ENCODE measurements at regions not wholly inside any gene's neighbourhood (a gene's known extent, or its start where the extent isn't known, plus 50 kb on each side); places are given as distances from the start of the nearest gene placed in this dataset.
"Not testable (repeated sequence)": the region's sequence is repeated elsewhere in the genome, so short reads cannot be mapped to it uniquely, and the experiment has no call there.

GRCh38 chr14:97143011-97143410 lies 345.8 kb downstream of the VRK1 start:
- DNase-seq (ENCODE audit: low read depth in 2 of 2) = no peak

DNA sequence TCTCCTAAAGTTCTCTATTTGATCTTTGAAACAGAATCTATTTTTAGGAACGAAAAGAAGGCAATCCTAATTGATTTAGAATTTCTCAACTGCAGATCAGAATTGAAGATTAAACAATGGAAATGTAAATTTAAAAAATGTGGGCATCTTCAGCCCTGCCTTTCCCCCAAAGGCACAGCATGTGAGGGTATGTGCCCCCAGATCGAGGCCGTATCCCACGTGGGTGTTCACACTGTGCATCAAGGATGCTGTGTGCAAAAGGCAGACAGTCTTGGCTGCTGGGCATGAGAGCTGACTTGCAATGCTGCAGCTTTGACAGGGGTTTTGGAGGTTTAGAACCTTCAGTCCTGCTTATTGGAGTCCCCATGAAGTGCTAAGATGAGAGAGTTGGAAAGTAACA lies 346.3 kb downstream of the VRK1 start:
- no peak for DNase-seq (ENCODE audit: low read depth in 2 of 2)

DNA sequence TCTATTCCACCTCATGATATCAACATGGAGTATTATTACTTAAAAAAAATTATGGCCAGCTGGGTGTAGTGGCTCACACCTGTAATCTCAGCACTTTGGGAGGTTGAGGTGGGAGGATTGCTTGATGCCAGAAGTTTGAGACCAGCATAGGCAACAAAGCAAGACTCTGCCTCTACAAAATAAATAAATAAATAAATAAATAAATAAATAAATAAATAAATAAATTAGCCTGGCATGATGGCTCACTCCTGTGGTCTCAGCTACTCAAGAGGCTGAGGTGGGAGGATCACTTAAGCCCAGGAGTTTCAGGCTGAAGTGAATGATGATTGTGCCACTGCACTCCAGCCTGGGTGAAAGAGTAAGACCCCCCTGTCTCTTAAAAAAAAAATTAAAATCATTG lies 350.8 kb downstream of the VRK1 start:
- not testable (repeated sequence) for DNase-seq (ENCODE audit: low read depth in 2 of 2)

GRCh38 chr14:97149775-97150174 lies 352.6 kb downstream of the VRK1 start:
- DNase-seq (ENCODE audit: low read depth in 2 of 2) = no peak

- DNase-seq (ENCODE audit: low read depth in 2 of 2) = no peak
These were observed 356.3 kb downstream of the VRK1 start for GRCh38 chr14:97153527-97153926.

GRCh38 chr14:97155320-97155719 lies 358.1 kb downstream of the VRK1 start:
- DNase-seq (ENCODE audit: low read depth in 2 of 2) = no peak

DNA sequence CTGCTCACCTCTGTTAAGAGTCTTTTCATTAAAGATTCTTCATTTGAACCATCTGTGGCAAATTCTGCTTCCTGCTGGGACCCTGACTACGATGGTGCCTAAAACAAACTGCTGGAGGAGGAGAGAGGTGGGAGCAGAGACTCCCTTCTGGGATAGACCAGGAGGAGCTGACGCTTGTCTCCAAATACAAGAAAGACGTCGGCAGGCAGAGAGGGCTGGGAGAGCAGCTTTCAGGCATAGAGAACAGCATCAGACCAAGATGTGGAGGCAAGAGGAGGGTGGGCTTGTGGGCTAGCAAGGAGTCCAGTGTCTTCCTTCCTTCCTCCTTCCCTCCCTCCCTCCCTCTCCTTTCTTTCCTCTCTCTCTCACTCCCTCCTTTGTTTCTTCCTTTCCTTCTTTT lies 358.6 kb downstream of the VRK1 start:
- no peak for DNase-seq (ENCODE audit: low read depth in 2 of 2)

GRCh38 chr14:97156705-97157104 lies 359.5 kb downstream of the VRK1 start:
- no peak for DNase-seq (ENCODE audit: low read depth in 2 of 2)

DNA sequence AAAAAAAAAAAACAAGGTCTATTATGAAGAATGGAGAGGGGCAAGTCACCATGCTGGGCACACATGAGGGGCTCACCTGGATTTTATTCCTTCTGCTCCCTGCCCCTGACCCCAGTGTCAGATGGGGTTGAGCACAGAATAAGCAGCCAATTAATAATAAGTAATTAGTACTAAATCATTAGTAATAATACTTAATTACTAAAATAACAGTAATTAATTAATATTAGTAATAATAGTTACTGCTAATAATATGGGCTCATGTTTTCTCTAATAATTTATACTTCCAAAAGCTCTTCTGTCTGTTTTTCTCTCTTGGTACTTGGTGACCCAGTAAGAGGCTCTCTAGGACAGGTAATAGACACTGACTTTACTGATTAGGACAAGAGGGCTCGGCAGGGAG lies 360.9 kb downstream of the VRK1 start:
- DNase-seq (ENCODE audit: low read depth in 2 of 2) = no peak

DNA sequence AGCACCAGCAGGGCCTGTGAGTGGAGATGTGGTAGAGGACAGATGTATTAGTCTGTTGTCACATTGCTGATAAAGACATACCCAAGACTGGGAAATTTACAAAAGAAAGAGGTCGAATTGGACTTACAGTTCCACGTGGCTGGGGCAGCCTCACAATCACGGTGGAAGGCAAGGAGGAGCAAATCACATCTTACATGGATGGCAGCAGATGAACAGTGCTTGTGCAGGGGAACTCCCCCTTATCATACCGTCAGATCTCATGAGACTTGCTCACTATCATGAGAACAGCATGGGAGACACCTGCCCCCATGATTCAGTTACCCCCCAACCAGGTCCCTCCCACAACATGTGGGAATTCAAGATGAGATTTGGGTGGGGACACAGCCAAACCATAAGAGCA lies 361.9 kb downstream of the VRK1 start:
- DNase-seq (ENCODE audit: low read depth in 2 of 2) = no peak

DNA sequence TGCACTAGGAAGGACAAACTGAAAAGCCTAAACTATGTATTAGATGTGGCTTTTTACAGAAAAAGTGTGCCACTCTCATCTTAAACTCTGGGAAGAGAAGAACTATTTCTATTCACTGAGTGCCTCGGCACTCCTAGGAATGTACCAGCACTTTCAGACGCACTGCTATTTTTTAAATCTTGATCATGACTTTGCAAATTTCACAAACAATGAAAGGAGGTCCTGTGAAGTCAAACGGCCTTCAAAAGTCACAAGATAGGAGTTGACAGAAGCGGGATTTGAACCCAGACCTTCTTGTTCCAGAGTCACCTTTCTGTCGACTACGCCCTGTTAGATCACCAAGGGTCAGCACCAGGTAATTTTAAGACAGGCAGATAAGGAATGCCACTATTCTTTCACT lies 365.4 kb downstream of the VRK1 start:
- no peak for DNase-seq (ENCODE audit: low read depth in 2 of 2)

DNA sequence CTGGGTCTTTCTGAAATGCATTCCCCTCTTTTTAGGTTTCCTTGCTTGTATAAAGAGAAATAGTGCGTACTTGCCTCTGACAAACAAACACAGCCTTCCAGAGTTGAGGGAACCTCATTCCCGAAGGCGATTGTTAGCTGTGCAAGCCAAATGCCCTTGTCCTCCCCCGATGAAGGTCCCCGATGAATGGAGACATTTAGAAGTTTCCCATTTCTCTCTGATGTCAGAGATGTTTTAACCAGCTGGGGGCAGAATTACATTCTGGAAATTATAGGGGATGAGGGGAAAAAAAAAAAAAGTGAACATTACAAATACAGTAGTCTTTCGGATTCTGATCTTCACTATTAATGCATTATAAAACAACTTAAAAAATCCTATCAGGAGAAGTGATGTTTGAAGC lies 366.8 kb downstream of the VRK1 start:
- DNase-seq (ENCODE audit: low read depth in 2 of 2) = no peak

DNA sequence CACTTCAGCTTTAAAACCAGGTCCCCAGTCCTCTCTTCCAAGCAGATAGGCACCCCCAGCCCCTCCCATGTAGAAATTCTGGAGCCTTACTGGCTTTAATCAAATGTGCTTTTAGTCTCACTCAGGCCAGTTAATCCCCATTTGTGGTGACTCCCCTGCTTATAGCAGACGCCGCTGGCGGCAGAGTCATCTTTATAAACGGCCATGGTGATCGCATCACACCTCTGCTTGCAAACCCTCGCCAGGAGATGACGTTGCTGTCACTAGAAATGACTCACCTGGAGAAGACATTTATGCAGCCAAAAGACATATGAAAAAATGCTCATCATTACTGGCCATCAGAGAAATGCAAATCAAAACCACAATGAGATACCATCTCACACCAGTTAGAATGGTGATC lies 369.3 kb downstream of the VRK1 start:
- no peak for DNase-seq (ENCODE audit: low read depth in 2 of 2)

DNA sequence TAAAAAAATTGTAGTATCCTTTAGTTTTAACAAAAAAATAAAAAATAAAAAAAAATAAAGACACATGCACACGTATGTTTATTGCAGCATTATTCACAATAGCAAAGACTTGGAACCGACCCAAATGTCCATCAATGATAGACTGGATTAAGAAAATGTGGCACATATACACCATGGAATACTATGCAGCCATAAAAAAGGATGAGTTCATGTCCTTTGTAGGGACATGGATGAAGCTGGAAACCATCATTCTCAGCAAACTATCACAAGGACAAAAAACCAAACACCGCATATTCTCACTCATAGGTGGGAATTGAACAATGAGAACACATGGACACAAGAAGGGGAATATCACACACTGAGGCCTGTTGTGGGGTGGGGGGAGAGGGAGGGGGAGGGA lies 370.4 kb downstream of the VRK1 start:
- not testable (repeated sequence) for DNase-seq (ENCODE audit: low read depth in 2 of 2)

- no peak for DNase-seq (ENCODE audit: low read depth in 2 of 2)
These were observed 375.5 kb downstream of the VRK1 start for GRCh38 chr14:97172644-97173043.

DNA sequence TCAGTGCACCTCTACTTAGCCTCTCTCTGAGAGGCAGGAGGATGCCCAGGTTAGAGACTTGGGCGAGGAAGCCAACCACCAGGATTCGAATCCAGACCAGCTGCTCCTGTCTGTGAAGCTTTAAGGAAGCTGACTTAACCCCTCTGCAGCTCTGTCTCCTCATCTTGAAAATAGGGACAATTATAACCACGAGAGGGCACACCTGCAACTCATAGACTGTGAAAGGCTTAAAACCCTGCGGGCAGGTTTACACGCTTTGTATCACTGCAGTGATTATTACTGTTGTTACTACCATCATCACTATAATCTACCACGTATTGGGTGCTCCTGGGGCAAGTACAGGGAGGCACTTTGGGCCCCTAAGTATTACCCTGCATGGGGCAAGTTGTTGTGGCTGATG lies 379.8 kb downstream of the VRK1 start:
- no peak for DNase-seq (ENCODE audit: low read depth in 2 of 2)

DNA sequence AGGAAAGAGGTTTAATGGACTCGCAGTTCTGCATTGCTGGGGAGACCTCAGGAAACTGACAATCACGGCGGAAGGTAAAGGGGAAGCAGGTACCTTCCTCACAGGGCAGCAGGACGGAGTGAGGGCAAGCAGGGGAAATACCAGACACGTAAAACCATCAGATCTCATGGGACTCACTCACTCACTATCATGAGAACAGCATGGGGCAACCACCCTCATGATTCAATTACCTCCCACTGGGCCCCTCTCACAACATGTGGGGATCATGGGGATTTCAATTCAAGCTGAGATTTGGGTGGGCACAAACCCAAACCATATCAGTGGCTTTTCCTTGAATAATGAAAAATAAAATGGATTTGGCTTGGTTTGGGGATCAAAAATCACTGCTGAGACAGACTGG lies 380.5 kb downstream of the VRK1 start:
- DNase-seq (ENCODE audit: low read depth in 2 of 2) = no peak

DNA sequence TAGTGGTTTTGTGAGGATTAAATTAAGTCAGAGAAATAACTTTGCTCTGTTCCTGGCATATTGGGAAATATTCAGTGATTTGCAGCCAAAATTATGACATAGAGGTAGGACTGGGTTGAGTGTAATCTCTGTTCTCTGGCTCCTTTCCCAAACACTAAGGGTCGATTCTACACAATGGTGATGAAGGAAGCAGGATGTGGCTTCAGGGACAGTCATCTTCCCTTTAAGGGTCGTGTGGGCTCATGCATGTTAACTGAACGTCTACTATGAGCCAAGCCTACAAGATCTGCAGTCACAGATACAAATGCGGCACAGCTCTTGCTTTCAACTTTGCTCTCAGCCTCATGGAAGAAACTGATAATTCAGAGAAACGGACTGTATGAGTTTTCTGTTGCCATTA lies 381.6 kb downstream of the VRK1 start:
- no peak for DNase-seq (ENCODE audit: low read depth in 2 of 2)

GRCh38 chr14:97179573-97179972 lies 382.4 kb downstream of the VRK1 start:
- DNase-seq (ENCODE audit: low read depth in 2 of 2) = no peak

GRCh38 chr14:97180304-97181200 lies 383.4 kb downstream of the VRK1 start:
- no peak for DNase-seq (ENCODE audit: low read depth in 2 of 2)

DNA sequence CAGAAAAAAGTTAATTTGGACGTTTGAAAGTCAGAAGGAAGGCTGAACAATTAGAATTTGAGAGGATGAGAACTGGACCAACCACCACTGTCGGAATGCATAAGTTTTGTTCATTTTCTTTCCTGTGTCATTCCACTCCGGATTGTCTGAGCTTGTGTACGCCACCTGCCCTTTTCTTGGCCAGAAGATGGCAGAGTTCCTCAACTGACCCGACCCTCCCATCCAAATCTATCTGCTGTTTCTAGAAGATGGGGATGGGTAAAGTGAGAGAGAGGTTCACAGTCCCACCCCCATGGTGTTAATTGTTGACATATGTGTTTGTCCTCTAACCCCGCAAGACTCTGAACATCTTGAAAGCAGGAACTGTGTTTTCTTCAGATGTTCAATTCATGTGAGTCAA lies 388.0 kb downstream of the VRK1 start:
- DNase-seq (ENCODE audit: low read depth in 2 of 2) = no peak

DNA sequence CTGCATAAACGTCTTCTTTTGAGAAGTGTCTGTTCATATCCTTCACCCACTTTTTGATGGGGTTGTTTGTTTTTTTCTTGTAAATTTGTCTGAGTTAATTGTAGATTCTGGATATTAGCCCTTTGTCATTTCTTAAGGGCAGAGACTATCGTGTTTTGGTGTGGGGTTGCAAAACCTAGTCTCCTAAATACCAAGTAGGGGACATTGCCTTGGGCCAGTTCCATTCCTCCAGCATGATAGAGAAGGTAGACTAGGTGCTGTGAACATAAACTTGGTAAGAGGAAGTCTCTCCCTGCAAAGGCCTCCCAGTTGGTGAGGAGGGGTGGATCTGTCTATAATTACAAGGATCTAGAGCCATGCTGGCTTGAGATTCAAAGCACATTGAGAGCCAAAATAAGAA lies 390.7 kb downstream of the VRK1 start:
- DNase-seq (ENCODE audit: low read depth in 2 of 2) = no peak

- no peak for DNase-seq (ENCODE audit: low read depth in 2 of 2)
These were observed 399.2 kb downstream of the VRK1 start for GRCh38 chr14:97196336-97196735.

- DNase-seq (ENCODE audit: low read depth in 2 of 2) = no peak
These were observed 401.6 kb downstream of the VRK1 start for GRCh38 chr14:97198813-97199212.

Measured in stimulated activated CD8-positive, alpha-beta memory T cell treated with anti-CD3 and anti-CD28 coated beads, Interleukin-2, amount 100 ng/mL, for 1 hour (primary cell).